PC-9 (cell line): ENCODE measurements at regions not wholly inside any gene's neighbourhood (a gene's known extent, or its start where the extent isn't known, plus 50 kb on each side); places are given as distances from the start of the nearest gene placed in this dataset.

Experiments
- BruUV-seq: library from RNA; stranded (reverse); fragments of 400-500 nt; replicated peaks from 2 replicates; lab custom pipeline; 2021; lab: Mats Ljungman, UMichigan
- CTCF ChIA-PET: fragments of 300-600 bp; sonication (Branson Sonifier 250); formaldehyde crosslinking; loops from one replicate; lab custom pipeline; 2022; ENCODE audit warnings: antibody characterized with exemption; lab: Charles Lee
- POLR2A ChIA-PET: fragments of 300-600 bp; sonication (Branson Sonifier 250); formaldehyde crosslinking; loops from one replicate; lab custom pipeline; 2022; ENCODE audit warnings: antibody characterized with exemption; ENCODE audit not compliant: unreplicated experiment; lab: Charles Lee
- DNase-seq, 2 experiments: peaks; one replicate each; pipeline versions ENCODE4 v3.0.0 to v3.0.0-alpha.2; 2015 to 2022; ENCODE audit warnings: mixed read lengths in 1 of 2
- H2AFZ ChIP-seq: fragments of 200-600 bp; sonication (generic); 2 replicates; pipeline ENCODE4 v1.8.1; 2017; ENCODE audit warnings: antibody characterized with exemption
- H3F3A ChIP-seq: fragments of 200-600 bp; sonication (generic); 2 replicates; pipeline ENCODE4 v1.8.1; 2017; ENCODE audit warnings: antibody characterized with exemption, mild to moderate bottlenecking, low read depth; ENCODE audit not compliant: insufficient read depth
- H3K27ac ChIP-seq: fragments of 200-600 bp; sonication (generic); 2 replicates; pipeline ENCODE4 v1.6.1; 2016; ENCODE audit warnings: mixed run types
- H3K27me3 ChIP-seq: fragments of 200-600 bp; sonication (generic); 2 replicates; pipeline ENCODE4 v1.6.1; 2016; ENCODE audit warnings: low read depth, mixed run types; ENCODE audit not compliant: insufficient read depth
- H3K36me3 ChIP-seq: fragments of 200-600 bp; sonication (generic); 2 replicates; pipeline ENCODE4 v1.6.1; 2016; ENCODE audit warnings: low read depth, mixed run types
- H3K4me1 ChIP-seq: fragments of 200-600 bp; sonication (generic); replicated peaks from 2 replicates; pipeline ENCODE4 v1.6.1; 2016; ENCODE audit warnings: mixed run types; ENCODE audit not compliant: insufficient read depth
- H3K4me2 ChIP-seq: fragments of 200-600 bp; sonication (generic); 2 replicates; pipeline ENCODE4 v1.6.1; 2017; ENCODE audit warnings: mixed run types
- H3K4me3 ChIP-seq: fragments of 200-600 bp; sonication (generic); 2 replicates; pipeline ENCODE4 v1.6.1; 2016; ENCODE audit warnings: mixed run types
- H3K79me2 ChIP-seq: fragments of 200-600 bp; sonication (generic); 2 replicates; pipeline ENCODE4 v1.6.1; 2017; ENCODE audit warnings: low read depth, mixed run types
- H3K9me2 ChIP-seq: fragments of 200-600 bp; sonication (generic); 2 replicates; pipeline ENCODE4 v1.8.1; 2017; ENCODE audit warnings: mild to moderate bottlenecking; ENCODE audit not compliant: insufficient read depth
- H3K9me3 ChIP-seq: fragments of 200-600 bp; sonication (generic); 2 replicates; pipeline ENCODE4 v1.8.1; 2016; ENCODE audit warnings: low read depth; ENCODE audit not compliant: insufficient read depth
- H4K20me1 ChIP-seq: fragments of 200-600 bp; sonication (generic); 2 replicates; pipeline ENCODE4 v1.8.1; 2017; ENCODE audit not compliant: insufficient read depth
- CTCF ChIP-seq: fragments of 200-600 bp; sonication (generic); conservative IDR thresholded peaks from 2 replicates; pipeline ENCODE4 v1.6.1; 2017; ENCODE audit warnings: mixed run types, antibody characterized with exemption, mild to moderate bottlenecking, moderate library complexity
- EZH2 ChIP-seq: fragments of 200-600 bp; sonication (generic); IDR thresholded peaks from 2 replicates; pipeline ENCODE4 v1.8.0; 2017; ENCODE audit warnings: antibody characterized with exemption, low read depth
- intact Hi-C: fragments of 100-400 bp; cut with micrococcal nuclease; formaldehyde crosslinking; loops from one replicate; pipeline ENCODE4 v1.10.0; 2022; ENCODE audit not compliant: unreplicated experiment

- Histone ChIP-seq H3K27me3 (no peaks in the 10 kb centered on the region), H3K4me1 (peaks cover 51% of the 10 kb centered on the region), H3K27ac (no peak overlapping the region), H3K9me2 (no peaks in the 10 kb centered on the region), H4K20me1 (no peaks in the 10 kb centered on the region), H3K79me2 (no peaks in the 10 kb centered on the region), H3K36me3 (no peaks in the 10 kb centered on the region), H3K9me3 (peaks cover 15% of the 10 kb centered on the region), H3F3A (peaks cover 33% of the 10 kb centered on the region), H3K4me3 (no peak overlapping the region), H3K4me2 (no peak overlapping the region), H2AFZ (no peak overlapping the region)
- no TSS peak for BruUV-seq
- no peak for DNase-seq
- TF ChIP-seq EZH2 (no peak), CTCF (no peak)
- POLR2A ChIA-PET: no interaction called here
- CTCF ChIA-PET: no interaction called here
- intact Hi-C loops: loop anchor here (5.0 kb wide), 1 partner anchor 45 kb away; no protein-coding TSS in a partner anchor
These were observed 272.5 kb downstream of the PTTG2 start for GRCh38 chr4:38232741-38233140.

DNA sequence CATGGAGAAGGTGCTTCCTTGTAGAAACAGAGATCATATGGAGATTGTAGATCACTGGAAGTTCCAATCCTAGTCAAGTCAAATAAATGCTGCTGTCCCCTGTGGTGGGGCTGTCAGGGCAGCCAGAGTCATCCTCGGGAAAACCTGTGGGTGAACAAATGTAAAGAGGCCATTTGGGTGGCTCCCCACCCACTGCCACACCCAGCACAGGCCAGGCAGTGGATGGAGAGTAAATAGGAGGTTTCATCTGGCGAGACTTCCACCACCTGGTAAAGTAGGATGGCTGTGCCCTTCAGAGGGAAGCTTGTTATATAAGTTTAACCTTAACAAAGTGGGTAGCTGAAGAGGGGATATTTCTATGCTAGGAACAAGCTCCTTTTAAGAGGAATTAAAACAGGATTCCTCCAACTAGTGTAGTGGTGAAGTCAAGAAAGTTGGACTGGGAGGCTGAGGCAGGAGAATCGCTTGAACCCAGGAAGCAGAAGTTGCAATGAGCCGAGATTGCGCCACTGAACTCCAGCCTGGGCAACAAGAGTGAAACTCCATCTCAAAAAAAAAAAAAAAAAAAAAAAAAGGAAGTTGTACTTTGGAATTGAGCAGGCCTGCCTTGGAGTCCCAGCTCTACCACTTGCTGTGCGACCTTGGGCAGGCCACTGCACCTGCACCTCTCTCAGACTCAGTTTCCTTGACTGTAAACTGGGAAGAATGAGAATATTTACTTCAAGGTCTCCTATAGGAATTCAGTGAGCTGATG, 273.7 kb downstream of the PTTG2 start:
- POLR2A ChIA-PET: no interaction called here
- Histone ChIP-seq H3K27me3 (no peaks in the 10 kb centered on the region), H3K36me3 (no peaks in the 10 kb centered on the region), H3K9me3 (peaks cover 15% of the 10 kb centered on the region), H2AFZ (no peak overlapping the region), H3K27ac (no peak overlapping the region), H3K4me2 (no peak overlapping the region), H4K20me1 (no peaks in the 10 kb centered on the region), H3K4me1 (peaks cover 57% of the 10 kb centered on the region), H3K9me2 (no peaks in the 10 kb centered on the region), H3F3A (peaks cover 35% of the 10 kb centered on the region), H3K4me3 (no peak overlapping the region), H3K79me2 (no peaks in the 10 kb centered on the region)
- CTCF ChIA-PET: no interaction called here
- TF ChIP-seq CTCF (no peak), EZH2 (no peak)
- BruUV-seq: no TSS peak
- no peak for DNase-seq
- intact Hi-C loops: loop anchor here (5.0 kb wide), 1 partner anchor 43 kb away; no protein-coding TSS in a partner anchor

GRCh38 chr4:38235354-38235753, 275.2 kb downstream of the PTTG2 start:
- peaks cover 43% of the 10 kb centered on the region for H3K4me1 ChIP-seq
- TF ChIP-seq CTCF (no peak), EZH2 (no peak)
- no peaks in the 10 kb centered on the region for H3K36me3 ChIP-seq
- H3K9me2 ChIP-seq: no peaks in the 10 kb centered on the region
- peaks cover 18% of the 10 kb centered on the region for H3K9me3 ChIP-seq
- intact Hi-C loops: no loop called here
- H3K27me3 ChIP-seq: no peaks in the 10 kb centered on the region
- H4K20me1 ChIP-seq: no peaks in the 10 kb centered on the region
- DNase-seq: no peak
- H3F3A ChIP-seq: peaks cover 24% of the 10 kb centered on the region
- H3K79me2 ChIP-seq: no peaks in the 10 kb centered on the region
- no peak overlapping the region for H3K4me2 ChIP-seq
- CTCF ChIA-PET: no interaction called here
- BruUV-seq: no TSS peak
- no peak overlapping the region for H2AFZ ChIP-seq
- no peak overlapping the region for H3K4me3 ChIP-seq
- POLR2A ChIA-PET: no interaction called here
- H3K27ac ChIP-seq: no peak overlapping the region
